Stimulated activated CD4-positive, alpha-beta T cell treated with anti-CD3 and anti-CD28 coated beads, Interleukin-4, amount 100 ng/mL, for 4 hours (primary cell): ENCODE measurements at regions not wholly inside any gene's neighbourhood (a gene's known extent, or its start where the extent isn't known, plus 50 kb on each side); places are given as distances from the start of the nearest gene placed in this dataset.
"Not testable (repeated sequence)": the region's sequence is repeated elsewhere in the genome, so short reads cannot be mapped to it uniquely, and the experiment has no call there.

ENCODE experiments used
- DNase-seq, 2 experiments: peaks; one replicate each; pipeline ENCODE4 v3.0.0-alpha.2; 2020

DNA sequence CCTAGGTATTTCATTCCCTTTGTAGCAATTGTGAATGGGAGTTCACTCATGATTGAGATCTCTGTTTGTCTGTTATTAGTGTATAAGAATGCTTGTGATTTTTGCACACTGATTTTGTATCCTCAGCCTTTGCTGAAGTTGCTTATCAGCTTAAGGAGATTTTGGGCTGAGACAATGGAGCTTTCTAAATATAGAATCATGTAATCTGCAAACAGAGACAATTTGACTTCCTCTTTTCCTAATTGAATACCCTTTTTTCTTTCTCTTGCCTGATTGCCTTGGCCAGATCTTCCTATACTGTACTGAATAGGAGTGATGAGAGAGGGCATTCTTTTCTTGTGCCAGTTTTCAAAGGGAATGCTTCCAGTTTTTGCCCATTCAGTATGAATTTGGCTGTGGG lies 398.1 kb downstream of the SRGAP2C start:
- not testable (repeated sequence) for DNase-seq

DNA sequence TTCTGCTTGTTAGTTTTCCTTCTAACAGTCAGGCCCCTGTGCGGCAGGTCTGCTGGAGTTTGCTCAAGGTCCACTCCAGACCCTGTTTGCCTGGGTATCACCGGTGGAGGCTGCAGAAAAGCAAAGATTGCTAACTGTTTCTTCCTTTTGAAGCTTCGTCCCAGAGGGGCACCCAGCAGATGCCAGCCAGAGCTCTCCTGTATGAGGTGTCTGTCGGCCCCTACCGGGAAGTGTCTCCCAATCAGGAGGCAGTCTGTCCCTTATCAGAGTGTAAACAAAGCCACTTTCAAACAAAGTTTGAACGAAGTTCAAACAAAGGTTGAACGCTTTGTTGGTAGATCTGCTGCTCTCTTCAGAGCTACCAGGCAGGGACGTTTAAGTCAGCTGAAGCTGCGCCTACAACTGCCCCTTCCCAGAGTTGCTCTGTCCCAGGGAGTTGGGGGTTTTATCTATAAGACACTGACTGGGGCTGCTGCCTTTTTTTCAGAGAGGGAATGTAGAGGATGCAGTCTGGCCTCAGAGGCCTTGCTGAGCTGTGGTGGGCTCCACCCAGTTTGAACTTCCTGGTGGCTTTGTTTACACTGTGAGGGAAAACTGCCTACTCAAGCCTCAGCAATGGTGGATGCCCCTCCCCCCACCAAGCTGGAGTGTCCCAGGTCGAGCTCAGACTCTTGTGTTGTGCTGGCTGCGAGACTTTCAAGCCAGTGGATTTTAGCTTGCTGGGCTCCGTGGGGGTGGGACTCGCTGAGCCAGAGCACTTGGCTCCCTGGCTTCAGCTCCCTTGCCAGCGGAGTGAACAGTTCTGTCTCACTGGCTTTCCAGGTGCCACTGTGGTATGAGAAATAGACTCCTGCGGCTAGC lies 401.8 kb downstream of the SRGAP2C start:
- DNase-seq: no peak

DNA sequence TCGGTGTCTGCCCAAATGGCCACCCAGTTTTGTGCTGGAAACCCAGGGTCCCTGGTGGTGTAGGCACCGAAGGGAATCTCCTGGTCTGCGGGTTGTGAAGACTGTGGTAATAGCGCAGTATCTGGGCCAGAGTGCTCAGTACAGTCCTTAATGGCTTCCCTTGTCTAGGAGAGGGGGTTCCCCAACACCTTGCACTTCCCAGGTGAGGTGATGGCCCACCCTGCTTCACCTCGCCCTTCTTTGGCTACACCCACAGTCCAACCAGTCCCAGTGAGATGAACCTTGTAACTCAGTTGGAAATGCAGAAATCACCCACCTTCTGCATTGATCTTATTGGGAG lies 402.4 kb downstream of the SRGAP2C start:
- DNase-seq: no peak

DNA sequence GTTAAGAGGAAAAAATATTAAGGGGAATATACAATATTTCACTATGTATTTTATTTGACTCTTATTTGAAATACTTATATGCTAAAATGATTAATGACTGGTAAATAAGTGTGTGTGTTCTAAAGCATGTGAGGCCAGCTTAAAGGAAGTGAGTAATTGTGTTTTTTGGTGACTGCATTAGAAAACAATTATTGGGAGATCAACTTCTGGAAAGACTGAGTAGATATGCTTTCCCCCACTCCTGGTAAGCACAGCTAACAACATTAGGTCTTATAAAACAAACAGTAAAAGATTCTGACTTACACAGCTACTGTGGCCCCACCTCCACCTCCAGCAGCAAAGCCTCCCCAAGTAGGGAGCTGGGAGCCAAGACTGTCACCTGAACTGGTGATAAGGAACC lies 403.0 kb downstream of the SRGAP2C start:
- DNase-seq: no peak

DNA sequence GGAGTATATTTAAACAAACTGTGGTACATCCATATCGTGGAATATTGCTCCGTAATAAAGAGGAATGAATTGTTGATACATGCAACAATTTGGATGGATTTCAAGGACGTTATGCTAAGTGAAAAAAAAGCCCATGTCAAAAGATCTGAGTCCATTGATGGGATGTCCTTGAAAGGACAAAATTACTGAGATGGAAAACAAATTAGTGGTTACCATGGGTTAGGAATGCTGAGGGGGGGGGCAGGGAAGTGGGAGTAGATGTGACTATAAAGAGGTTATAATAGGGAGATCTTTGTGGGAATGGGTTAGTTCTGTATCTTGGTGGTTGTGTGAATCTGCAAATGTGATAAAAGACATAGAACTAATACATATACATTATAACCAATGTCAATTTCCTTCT lies 409.3 kb downstream of the SRGAP2C start:
- no peak for DNase-seq

DNA sequence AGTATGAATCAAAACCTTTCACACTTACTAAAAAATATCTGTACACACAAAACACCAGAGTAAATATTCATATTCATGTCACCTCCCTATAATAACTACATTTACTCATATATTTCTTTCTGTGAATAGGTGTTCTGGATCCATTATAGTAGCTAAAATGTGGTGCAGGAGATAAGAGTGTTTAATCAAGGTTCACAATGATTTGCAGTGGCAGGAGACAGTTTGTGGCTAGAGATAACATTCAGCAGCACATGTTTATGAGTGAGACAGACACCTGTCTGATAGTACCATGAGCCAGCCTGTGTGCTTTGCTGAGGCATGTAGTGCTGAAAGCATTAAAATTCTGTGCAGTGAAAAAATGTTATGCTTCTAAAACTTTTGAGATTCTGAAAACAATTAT lies 410.3 kb downstream of the SRGAP2C start:
- no peak for DNase-seq

DNA sequence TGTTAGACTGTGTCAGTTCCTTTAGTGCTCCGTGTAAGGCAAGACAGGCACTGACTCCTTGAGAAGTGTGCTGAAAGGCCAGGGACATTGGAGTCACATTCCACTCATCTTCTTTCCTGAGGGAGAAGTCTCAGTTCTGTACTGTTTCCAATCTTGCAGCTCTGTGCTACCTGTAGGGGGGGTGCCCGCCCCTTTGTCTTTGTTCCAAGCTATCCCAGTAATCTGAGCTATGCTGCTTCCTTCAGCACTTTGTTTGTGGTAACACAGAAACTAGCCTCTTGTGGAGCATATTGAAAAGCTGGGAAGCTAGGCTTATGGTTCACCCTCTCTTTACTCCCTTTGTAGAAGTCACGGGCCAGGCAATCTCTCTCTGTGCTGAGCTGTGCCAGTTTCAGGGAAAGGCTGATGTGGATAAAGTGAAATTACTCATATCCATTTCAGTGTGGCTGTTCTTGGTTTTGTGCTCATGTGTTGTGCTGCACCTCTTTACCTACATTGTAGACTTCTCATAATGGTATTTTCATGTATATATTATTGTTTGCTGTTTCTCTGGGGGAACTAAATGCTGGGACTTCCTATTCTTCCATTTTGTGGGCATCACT lies 420.2 kb downstream of the SRGAP2C start:
- DNase-seq: not testable (repeated sequence)

DNA sequence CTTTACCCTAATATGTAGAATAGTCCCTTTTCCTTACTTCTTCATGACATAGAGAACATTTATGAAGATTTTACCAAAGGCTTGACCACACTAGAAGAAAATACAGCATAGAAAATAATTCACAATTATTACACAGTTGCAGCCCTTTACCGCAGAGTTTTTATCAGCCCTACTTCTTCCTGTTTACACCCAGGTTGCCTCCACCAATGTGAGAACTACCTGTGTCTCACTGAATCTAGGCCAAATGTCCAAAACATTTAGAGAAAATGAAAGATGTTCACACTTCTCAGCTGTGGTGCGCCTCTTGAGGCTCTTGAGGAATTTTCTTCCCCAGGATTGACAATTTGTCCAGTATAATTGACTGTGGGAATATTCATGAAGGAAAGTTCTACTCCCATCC lies 422.7 kb downstream of the SRGAP2C start:
- DNase-seq: not testable (repeated sequence)
